Kasumi-1 (cell line): ENCODE measurements at regions not wholly inside any gene's neighbourhood (a gene's known extent, or its start where the extent isn't known, plus 50 kb on each side); places are given as distances from the start of the nearest gene placed in this dataset.
"Not testable (repeated sequence)": the region's sequence is repeated elsewhere in the genome, so short reads cannot be mapped to it uniquely, and the experiment has no call there.

ENCODE experiments used
- DNase-seq, 2 experiments: peaks; one replicate each; lab custom pipeline; 2025; lab: John Stamatoyannopoulos, UW

- DNase-seq: no peak
Observed at GRCh38 chr11:112651386-112651785, 309.8 kb upstream of the NCAM1 start.

GRCh38 chr11:112652786-112653390, 308.3 kb upstream of the NCAM1 start:
- DNase-seq: no peak

GRCh38 chr11:112655371-112655770, 305.8 kb upstream of the NCAM1 start:
- DNase-seq: no peak

- no peak for DNase-seq
Observed at GRCh38 chr11:112656772-112657428, 304.3 kb upstream of the NCAM1 start.

GRCh38 chr11:112658431-112658878, 302.8 kb upstream of the NCAM1 start:
- no peak for DNase-seq

GRCh38 chr11:112661146-112661545, 300.1 kb upstream of the NCAM1 start:
- no peak for DNase-seq

GRCh38 chr11:112661571-112661970, 299.6 kb upstream of the NCAM1 start:
- no peak for DNase-seq

GRCh38 chr11:112662554-112662953, 298.7 kb upstream of the NCAM1 start:
- DNase-seq: no peak

- no peak for DNase-seq
Observed at GRCh38 chr11:112663947-112664634, 297.1 kb upstream of the NCAM1 start.

GRCh38 chr11:112665291-112665690, 295.9 kb upstream of the NCAM1 start:
- DNase-seq: no peak

- DNase-seq: no peak
Observed at GRCh38 chr11:112666253-112666652, 295.0 kb upstream of the NCAM1 start.

GRCh38 chr11:112670806-112671570, 290.2 kb upstream of the NCAM1 start:
- no peak for DNase-seq

- not testable (repeated sequence) for DNase-seq
Observed at GRCh38 chr11:112673401-112673800, 287.8 kb upstream of the NCAM1 start.

GRCh38 chr11:112685111-112685510, 276.1 kb upstream of the NCAM1 start:
- no peak for DNase-seq

- no peak for DNase-seq
Observed at GRCh38 chr11:112689851-112690250, 271.4 kb upstream of the NCAM1 start.

- DNase-seq: no peak
Observed at GRCh38 chr11:112693781-112694180, 267.4 kb upstream of the NCAM1 start.

GRCh38 chr11:112694245-112694644, 267.0 kb upstream of the NCAM1 start:
- no peak for DNase-seq

GRCh38 chr11:112694813-112695212, 266.4 kb upstream of the NCAM1 start:
- no peak for DNase-seq

- DNase-seq: no peak
Observed at GRCh38 chr11:112697391-112698178, 263.6 kb upstream of the NCAM1 start.

- DNase-seq: no peak
Observed at GRCh38 chr11:112705148-112705547, 256.1 kb upstream of the NCAM1 start.

GRCh38 chr11:112706863-112707262, 254.4 kb upstream of the NCAM1 start:
- DNase-seq: no peak

GRCh38 chr11:112714340-112714739, 246.9 kb upstream of the NCAM1 start:
- DNase-seq: not testable (repeated sequence)
